ENCODE measurements at regions not wholly inside any gene's neighbourhood (a gene's known extent, or its start where the extent isn't known, plus 50 kb on each side); places are given as distances from the start of the nearest gene placed in this dataset.
"Not testable (repeated sequence)": the region's sequence is repeated elsewhere in the genome, so short reads cannot be mapped to it uniquely, and the experiment has no call there.

DNA sequence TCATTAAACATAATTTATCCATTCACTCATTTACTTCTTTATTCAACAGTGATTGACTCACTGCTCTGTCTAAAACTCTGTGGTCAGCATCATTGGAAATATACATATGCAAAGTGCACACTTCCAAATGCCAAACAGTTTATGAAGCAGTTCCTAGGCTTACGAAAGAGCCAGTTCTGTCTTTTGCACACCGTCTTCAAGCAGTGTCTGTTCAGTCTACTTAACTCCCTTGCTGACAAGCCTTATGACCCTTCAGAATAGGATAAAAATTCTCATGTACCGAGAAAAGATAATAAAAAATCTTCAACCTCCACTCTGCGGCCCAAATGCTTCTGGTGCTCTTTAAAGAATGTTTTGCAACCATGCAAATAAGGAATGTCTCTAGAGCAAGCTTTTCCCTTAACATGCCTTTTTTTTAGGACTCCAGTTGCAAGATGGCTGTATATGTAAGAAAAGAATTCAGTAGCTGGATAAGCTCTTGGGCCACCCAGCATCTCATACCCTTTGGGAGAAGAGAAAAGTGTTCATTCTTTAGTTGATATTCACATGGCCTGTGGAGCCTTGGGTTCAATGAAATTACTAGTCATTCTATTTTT lies 1037.0 kb upstream of the SLIT2 start:
- Histone ChIP-seq H3K27me3 (replicated peaks; ENCODE audit: control insufficient read depth, insufficient read depth, low read length) (no peaks in the 10 kb centered on the region), H3K36me3 (ENCODE audit: control insufficient read depth, insufficient read depth, low read length) (no peaks in the 10 kb centered on the region), H3K4me3 (replicated peaks; ENCODE audit: low read depth, low read length) (no peak overlapping the region)
- TF ChIP-seq, protein P1, sequence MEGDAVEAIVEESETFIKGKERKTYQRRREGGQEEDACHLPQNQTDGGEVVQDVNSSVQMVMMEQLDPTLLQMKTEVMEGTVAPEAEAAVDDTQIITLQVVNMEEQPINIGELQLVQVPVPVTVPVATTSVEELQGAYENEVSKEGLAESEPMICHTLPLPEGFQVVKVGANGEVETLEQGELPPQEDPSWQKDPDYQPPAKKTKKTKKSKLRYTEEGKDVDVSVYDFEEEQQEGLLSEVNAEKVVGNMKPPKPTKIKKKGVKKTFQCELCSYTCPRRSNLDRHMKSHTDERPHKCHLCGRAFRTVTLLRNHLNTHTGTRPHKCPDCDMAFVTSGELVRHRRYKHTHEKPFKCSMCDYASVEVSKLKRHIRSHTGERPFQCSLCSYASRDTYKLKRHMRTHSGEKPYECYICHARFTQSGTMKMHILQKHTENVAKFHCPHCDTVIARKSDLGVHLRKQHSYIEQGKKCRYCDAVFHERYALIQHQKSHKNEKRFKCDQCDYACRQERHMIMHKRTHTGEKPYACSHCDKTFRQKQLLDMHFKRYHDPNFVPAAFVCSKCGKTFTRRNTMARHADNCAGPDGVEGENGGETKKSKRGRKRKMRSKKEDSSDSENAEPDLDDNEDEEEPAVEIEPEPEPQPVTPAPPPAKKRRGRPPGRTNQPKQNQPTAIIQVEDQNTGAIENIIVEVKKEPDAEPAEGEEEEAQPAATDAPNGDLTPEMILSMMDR (IDR thresholded peaks at IDR 0.05; ENCODE audit: insufficient read depth, low read length, poor library complexity, severe bottlenecking) = no peak
- DNase-seq (ENCODE audit: extremely low read depth, insufficient read length) = no peak

DNA sequence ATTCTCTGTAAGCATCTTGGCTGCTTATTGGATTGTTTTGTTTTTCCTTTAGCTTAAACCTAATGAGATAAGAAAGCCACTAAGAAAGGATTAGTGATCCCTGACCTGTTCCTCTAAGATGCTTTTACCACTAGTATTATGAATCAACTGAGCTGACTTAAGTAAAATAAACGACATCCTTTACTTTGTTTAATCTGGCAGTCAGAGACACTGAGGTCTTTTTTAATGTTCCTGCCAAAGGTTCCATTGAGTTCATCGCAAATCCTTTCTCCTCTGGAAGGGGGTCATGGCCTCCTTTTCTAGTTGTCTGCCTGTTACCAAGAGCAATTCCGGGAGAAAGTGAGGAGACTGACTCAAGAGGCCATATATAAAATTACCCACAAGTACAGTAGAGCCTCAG lies 1038.3 kb upstream of the SLIT2 start:
- Histone ChIP-seq H3K27me3 (replicated peaks; ENCODE audit: control insufficient read depth, insufficient read depth, low read length) (no peaks in the 10 kb centered on the region), H3K4me3 (replicated peaks; ENCODE audit: low read depth, low read length) (no peak overlapping the region), H3K36me3 (ENCODE audit: control insufficient read depth, insufficient read depth, low read length) (no peaks in the 10 kb centered on the region)
- TF ChIP-seq, protein P1 (IDR thresholded peaks at IDR 0.05; ENCODE audit: insufficient read depth, low read length, poor library complexity, severe bottlenecking) = no peak
- no peak for DNase-seq (ENCODE audit: extremely low read depth, insufficient read length)

DNA sequence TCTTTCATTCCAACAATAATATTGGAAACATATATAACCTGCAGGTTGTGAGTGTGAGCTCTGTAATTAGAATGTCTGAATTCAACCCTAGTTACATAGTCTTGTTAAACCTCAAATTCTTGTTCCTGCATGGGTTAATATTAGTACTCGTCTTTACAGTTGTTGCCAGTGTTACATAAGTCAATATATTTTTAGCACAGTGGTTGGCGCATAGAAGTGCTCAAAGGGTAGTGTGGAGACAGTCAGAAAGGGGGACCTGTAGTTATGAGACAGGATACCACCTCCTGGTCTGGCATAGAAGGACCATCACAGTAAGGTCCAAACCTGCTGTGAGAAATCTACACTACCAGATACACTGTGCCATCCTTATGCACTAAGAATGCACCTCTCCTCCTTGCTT lies 1045.9 kb upstream of the SLIT2 start:
- no peaks in the 10 kb centered on the region for H3K36me3 ChIP-seq (ENCODE audit: control insufficient read depth, insufficient read depth, low read length)
- H3K4me3 ChIP-seq (replicated peaks; ENCODE audit: low read depth, low read length) = no peak overlapping the region
- TF ChIP-seq, protein P1 (IDR thresholded peaks at IDR 0.05; ENCODE audit: insufficient read depth, low read length, poor library complexity, severe bottlenecking) = no peak
- DNase-seq (ENCODE audit: extremely low read depth, insufficient read length) = no peak
- no peaks in the 10 kb centered on the region for H3K27me3 ChIP-seq (replicated peaks; ENCODE audit: control insufficient read depth, insufficient read depth, low read length)

DNA sequence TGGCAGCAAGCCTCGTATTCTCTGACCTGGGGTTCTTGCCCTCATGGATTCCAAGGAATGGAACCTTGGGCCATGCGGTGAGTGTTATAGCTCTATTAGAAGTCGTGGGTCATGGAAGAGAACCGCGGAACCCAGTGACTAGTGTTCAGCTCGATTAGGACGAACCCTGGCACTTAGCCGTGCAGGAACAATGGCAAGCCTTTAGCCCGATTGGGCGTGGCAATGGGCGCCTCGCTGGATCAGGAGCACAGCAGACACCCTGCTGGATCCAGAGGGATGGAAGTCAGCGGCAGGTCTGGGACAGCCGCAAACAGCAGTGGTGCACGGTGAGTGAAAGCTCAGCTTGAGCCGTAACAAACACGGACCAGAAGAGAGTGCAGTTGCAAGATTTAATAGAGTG lies 1053.9 kb upstream of the SLIT2 start:
- not testable (repeated sequence) for DNase-seq (ENCODE audit: extremely low read depth, insufficient read length); H3K4me3 ChIP-seq (replicated peaks; ENCODE audit: low read depth, low read length); H3K27me3 ChIP-seq (replicated peaks; ENCODE audit: control insufficient read depth, insufficient read depth, low read length); H3K36me3 ChIP-seq (ENCODE audit: control insufficient read depth, insufficient read depth, low read length)

DNA sequence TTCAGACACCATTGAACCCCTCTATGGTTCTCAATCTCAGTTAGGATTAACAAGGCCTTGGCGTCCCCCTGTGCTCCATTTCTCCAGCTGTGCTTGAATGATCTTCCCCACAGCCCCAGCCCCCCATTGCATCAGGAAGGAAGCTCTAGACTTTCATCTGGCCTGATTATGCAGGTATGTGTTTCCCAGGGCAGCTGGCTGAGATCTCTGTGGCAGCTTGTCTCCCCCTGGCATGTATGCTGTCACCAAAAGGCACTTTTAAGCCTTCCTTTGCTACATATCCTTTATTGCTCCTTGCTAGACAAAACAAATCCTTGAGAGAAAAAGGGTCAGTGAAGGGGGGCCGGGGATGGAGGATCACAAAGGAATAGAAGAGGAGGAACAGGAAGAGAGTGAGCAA lies 1056.0 kb upstream of the SLIT2 start:
- no peak for DNase-seq (ENCODE audit: extremely low read depth, insufficient read length)
- TF ChIP-seq, protein P1 (IDR thresholded peaks at IDR 0.05; ENCODE audit: insufficient read depth, low read length, poor library complexity, severe bottlenecking) = no peak
- no peaks in the 10 kb centered on the region for H3K36me3 ChIP-seq (ENCODE audit: control insufficient read depth, insufficient read depth, low read length)
- no peaks in the 10 kb centered on the region for H3K27me3 ChIP-seq (replicated peaks; ENCODE audit: control insufficient read depth, insufficient read depth, low read length)
- no peak overlapping the region for H3K4me3 ChIP-seq (replicated peaks; ENCODE audit: low read depth, low read length)

DNA sequence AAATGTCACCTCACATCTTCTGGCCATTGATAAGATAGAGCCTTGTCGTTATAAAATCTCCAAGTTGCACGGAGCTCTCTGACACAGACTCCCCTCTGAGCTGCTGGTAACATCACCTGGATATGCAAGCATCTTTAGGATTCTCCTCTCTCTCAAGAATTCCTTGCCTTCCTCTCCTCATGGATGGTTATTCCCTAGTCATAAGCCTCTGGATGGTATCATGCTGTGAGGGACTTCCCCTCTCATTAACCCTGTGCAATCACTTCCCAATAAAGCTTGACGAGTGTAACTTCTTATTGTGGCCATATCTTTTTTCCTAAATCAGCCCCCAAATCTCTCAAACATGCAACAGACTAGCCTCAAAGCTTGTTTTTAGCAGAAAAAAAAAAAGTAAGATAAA lies 1057.0 kb upstream of the SLIT2 start:
- H3K27me3 ChIP-seq (replicated peaks; ENCODE audit: control insufficient read depth, insufficient read depth, low read length) = no peaks in the 10 kb centered on the region
- H3K36me3 ChIP-seq (ENCODE audit: control insufficient read depth, insufficient read depth, low read length) = no peaks in the 10 kb centered on the region
- no peak overlapping the region for H3K4me3 ChIP-seq (replicated peaks; ENCODE audit: low read depth, low read length)
- no peak for DNase-seq (ENCODE audit: extremely low read depth, insufficient read length)
- TF ChIP-seq, protein P1 (IDR thresholded peaks at IDR 0.05; ENCODE audit: insufficient read depth, low read length, poor library complexity, severe bottlenecking) = no peak

All from GM06990 (cell line).